Gastrocnemius medialis (tissue), 4 donors: ENCODE measurements at regions not wholly inside any gene's neighbourhood (a gene's known extent, or its start where the extent isn't known, plus 50 kb on each side); places are given as distances from the start of the nearest gene placed in this dataset.

Experiments
- POLR2A ChIP-seq, 2 donors: fragments of 450-650 bp; IDR thresholded peaks; one replicate each; pipeline ENCODE4 v1.6.1; 2017; ENCODE audit warnings: antibody characterized with exemption in 2 of 2, mild to moderate bottlenecking in 2 of 2, moderate library complexity in 2 of 2
- TF ChIP-seq, protein P1 (sequence below), 5 experiments: fragments of 450-650 bp in 3 of 5; fragments of 200-600 bp in 2 of 5; sonication (generic) in 2 of 5; IDR thresholded peaks in 4 of 5; conservative IDR thresholded peaks in 1 of 5; 1 replicate in 4 of 5; 2 replicates in 1 of 5; pipeline ENCODE4 v1.5.1; 2016 to 2019; ENCODE audit warnings: antibody characterized with exemption in 5 of 5, mild to moderate bottlenecking in 3 of 5, moderate library complexity in 3 of 5

DNA sequence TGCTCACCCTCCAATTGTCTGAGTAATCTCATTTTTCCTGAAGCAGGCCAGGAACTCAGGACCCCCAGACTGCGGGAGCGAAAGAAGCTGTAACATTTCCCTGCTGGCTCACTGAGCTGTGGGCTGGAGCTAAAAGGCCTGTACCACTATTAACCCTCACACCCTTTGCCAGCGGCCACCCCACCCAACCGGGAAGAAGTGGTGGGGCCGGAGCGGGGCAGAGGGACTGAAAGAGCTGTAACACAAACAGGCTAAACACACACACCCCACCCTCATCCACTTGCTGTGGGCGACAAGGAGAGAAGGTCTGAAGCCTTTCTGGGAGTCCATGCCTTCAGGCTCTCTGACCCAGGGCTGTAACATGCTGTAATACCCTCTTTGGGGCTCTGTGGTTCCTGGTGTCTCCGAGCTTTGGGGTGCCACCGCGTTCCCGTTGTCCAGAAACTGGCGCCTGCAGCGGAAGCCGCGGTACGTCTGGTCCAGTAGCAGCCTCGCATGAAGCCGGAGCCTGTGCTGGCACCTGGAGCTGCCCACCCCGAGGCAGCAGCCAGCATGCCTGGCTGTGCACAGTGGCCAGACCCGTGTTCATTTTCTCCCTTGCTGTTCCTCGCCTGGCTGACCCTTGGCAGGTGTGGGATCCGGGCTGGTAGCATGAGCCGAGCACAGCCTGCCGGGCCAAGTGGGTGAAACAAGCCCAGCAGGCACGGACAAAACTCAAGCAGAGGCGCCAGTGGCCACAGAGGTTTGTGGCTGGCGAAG is 345.5 kb upstream of the MGAT4C start:
- TF ChIP-seq, protein P1, sequence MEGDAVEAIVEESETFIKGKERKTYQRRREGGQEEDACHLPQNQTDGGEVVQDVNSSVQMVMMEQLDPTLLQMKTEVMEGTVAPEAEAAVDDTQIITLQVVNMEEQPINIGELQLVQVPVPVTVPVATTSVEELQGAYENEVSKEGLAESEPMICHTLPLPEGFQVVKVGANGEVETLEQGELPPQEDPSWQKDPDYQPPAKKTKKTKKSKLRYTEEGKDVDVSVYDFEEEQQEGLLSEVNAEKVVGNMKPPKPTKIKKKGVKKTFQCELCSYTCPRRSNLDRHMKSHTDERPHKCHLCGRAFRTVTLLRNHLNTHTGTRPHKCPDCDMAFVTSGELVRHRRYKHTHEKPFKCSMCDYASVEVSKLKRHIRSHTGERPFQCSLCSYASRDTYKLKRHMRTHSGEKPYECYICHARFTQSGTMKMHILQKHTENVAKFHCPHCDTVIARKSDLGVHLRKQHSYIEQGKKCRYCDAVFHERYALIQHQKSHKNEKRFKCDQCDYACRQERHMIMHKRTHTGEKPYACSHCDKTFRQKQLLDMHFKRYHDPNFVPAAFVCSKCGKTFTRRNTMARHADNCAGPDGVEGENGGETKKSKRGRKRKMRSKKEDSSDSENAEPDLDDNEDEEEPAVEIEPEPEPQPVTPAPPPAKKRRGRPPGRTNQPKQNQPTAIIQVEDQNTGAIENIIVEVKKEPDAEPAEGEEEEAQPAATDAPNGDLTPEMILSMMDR (IDR thresholded peaks at IDR 0.05 in 4 of 5, conservative IDR thresholded peaks at IDR 0.05 in 1 of 5), result no peak
- TF ChIP-seq POLR2A (IDR thresholded peaks at IDR 0.05), result no peak
